PC-3 (cell line): ENCODE measurements at regions not wholly inside any gene's neighbourhood (a gene's known extent, or its start where the extent isn't known, plus 50 kb on each side); places are given as distances from the start of the nearest gene placed in this dataset.

Experiments used
- ATAC-seq: fragments of 200-7000 bp; cut with Tn5 transposase; 2 replicates; pipeline ENCODE4 v1.9.1; 2020; ENCODE audit warnings: mild to moderate bottlenecking, moderate library complexity
- BruUV-seq: library from RNA; stranded (reverse); fragments of 400-500 nt; replicated peaks from 2 replicates; lab custom pipeline; 2021; lab: Mats Ljungman, UMichigan
- CTCF ChIA-PET: fragments of 300-600 bp; sonication (Branson Sonifier 250); formaldehyde crosslinking; loops from one replicate; lab custom pipeline; 2022; ENCODE audit warnings: antibody characterized with exemption; lab: Charles Lee
- POLR2A ChIA-PET: fragments of 300-600 bp; sonication (Branson Sonifier 250); formaldehyde crosslinking; loops from one replicate; lab custom pipeline; 2022; ENCODE audit warnings: antibody characterized with exemption; ENCODE audit not compliant: unreplicated experiment; lab: Charles Lee
- DNase-seq: peaks from one replicate; pipeline ENCODE4 v3.0.0-alpha.2; 2015
- H2AFZ ChIP-seq: fragments of 300-600 bp; sonication (generic); 2 replicates; pipeline ENCODE4 v1.6.0; 2016; ENCODE audit warnings: antibody characterized with exemption, low read length
- H3F3A ChIP-seq: fragments of 300-600 bp; sonication (generic); one replicate; pipeline ENCODE4 v1.6.0; 2017; ENCODE audit warnings: antibody characterized with exemption, low read length, control low read depth, mild to moderate bottlenecking; ENCODE audit not compliant: unreplicated experiment
- H3K27ac ChIP-seq: fragments of 300-600 bp; sonication (generic); 2 replicates; pipeline ENCODE4 v1.5.1; 2016; ENCODE audit warnings: mild to moderate bottlenecking, low read length
- H3K27me3 ChIP-seq: fragments of 300-600 bp; sonication (generic); 2 replicates; pipeline ENCODE4 v1.6.1; 2016; ENCODE audit warnings: low read length, mixed read lengths
- H3K36me3 ChIP-seq: fragments of 300-600 bp; sonication (generic); 2 replicates; pipeline ENCODE4 v1.6.1; 2016; ENCODE audit warnings: low read depth, mixed run types, low read length, mixed read lengths
- H3K4me1 ChIP-seq: fragments of 300-600 bp; sonication (generic); 2 replicates; pipeline ENCODE4 v1.5.1; 2016; ENCODE audit warnings: low read length; ENCODE audit not compliant: insufficient read depth
- H3K4me2 ChIP-seq: fragments of 300-600 bp; sonication (generic); 2 replicates; pipeline ENCODE4 v1.6.0; 2016; ENCODE audit warnings: low read length
- H3K4me3 ChIP-seq: fragments of 300-600 bp; sonication (generic); 2 replicates; pipeline ENCODE4 v1.5.1; 2016; ENCODE audit warnings: mild to moderate bottlenecking, low read length, mixed read lengths
- H3K79me2 ChIP-seq: fragments of 300-600 bp; sonication (generic); 2 replicates; pipeline ENCODE4 v1.6.1; 2017; ENCODE audit warnings: low read length, mixed read lengths
- H3K9ac ChIP-seq: fragments of 300-600 bp; sonication (generic); 2 replicates; pipeline ENCODE4 v1.6.0; 2016; ENCODE audit warnings: mild to moderate bottlenecking, low read length
- H3K9me2 ChIP-seq: fragments of 300-600 bp; sonication (generic); replicated peaks from 2 replicates; pipeline ENCODE4 v1.6.1; 2016; ENCODE audit warnings: mixed run types, low read length, mixed read lengths
- H3K9me3 ChIP-seq: fragments of 300-600 bp; sonication (generic); 2 replicates; pipeline ENCODE4 v1.6.1; 2016; ENCODE audit warnings: low read length, mixed read lengths
- H4K20me1 ChIP-seq: fragments of 300-600 bp; sonication (generic); 2 replicates; pipeline ENCODE4 v1.6.1; 2016; ENCODE audit warnings: low read length, mixed read lengths
- EZH2 ChIP-seq: fragments of 300-600 bp; sonication (generic); IDR thresholded peaks from one replicate; pipeline ENCODE4 v1.6.1; 2017; ENCODE audit warnings: antibody characterized with exemption, mild to moderate bottlenecking, low read length; ENCODE audit not compliant: unreplicated experiment
- EZH2phosphoT487 ChIP-seq: fragments of 300-600 bp; sonication (generic); IDR thresholded peaks from 2 replicates; pipeline ENCODE4 v1.6.1; 2018; ENCODE audit warnings: mild to moderate bottlenecking, antibody characterized with exemption, low read length, borderline replicate concordance
- intact Hi-C: fragments of 100-400 bp; cut with micrococcal nuclease; formaldehyde crosslinking; loops from 2 replicates; pipeline ENCODE4 v1.9.0; 2023
- TF ChIP-seq, protein P1 (sequence below): fragments of 300-600 bp; sonication (generic); conservative IDR thresholded peaks from 2 replicates; pipeline ENCODE4 v1.5.1; 2017; ENCODE audit warnings: antibody characterized with exemption, low read depth, mild to moderate bottlenecking, low read length

DNA sequence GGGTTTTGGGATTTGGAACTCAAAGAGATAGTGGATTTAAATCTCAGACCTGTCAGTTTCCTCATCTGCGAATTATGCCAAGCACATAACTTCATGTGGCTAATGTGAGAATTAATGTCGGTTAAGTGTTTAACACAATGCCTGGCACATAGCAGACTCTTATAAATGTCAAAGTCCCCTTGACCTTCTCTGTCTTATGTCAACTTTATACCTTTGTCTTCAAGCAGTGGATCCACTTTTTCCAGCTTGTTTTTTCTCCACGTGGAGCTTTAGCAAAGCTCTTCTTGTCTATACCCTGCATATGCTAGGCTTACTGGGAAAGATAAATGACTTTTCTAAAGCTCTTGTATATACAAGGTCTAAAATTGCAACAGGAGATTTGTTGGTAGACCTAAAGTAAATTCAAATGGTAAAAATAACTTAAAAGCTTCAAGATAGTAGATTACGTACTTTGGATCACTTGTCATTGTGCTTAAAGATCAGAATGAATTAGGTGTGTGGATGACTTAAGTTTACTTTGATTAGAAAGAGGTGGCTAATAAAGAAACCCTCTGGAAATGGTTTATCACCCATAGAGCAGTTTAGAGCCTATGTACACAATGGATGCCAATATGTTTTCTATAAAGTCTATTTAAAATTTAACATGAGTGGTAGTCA lies 318.3 kb upstream of the SORL1-AS1 start:
- CTCF ChIA-PET: no interaction called here
- no peaks in the 10 kb centered on the region for H3K9me3 ChIP-seq
- TF ChIP-seq, protein P1, sequence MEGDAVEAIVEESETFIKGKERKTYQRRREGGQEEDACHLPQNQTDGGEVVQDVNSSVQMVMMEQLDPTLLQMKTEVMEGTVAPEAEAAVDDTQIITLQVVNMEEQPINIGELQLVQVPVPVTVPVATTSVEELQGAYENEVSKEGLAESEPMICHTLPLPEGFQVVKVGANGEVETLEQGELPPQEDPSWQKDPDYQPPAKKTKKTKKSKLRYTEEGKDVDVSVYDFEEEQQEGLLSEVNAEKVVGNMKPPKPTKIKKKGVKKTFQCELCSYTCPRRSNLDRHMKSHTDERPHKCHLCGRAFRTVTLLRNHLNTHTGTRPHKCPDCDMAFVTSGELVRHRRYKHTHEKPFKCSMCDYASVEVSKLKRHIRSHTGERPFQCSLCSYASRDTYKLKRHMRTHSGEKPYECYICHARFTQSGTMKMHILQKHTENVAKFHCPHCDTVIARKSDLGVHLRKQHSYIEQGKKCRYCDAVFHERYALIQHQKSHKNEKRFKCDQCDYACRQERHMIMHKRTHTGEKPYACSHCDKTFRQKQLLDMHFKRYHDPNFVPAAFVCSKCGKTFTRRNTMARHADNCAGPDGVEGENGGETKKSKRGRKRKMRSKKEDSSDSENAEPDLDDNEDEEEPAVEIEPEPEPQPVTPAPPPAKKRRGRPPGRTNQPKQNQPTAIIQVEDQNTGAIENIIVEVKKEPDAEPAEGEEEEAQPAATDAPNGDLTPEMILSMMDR: no peak
- TF ChIP-seq EZH2: no peak
- TF ChIP-seq EZH2phosphoT487: no peak
- H3K4me2 ChIP-seq: no peak overlapping the region
- intact Hi-C loops: no loop called here
- H3K9ac ChIP-seq: no peak overlapping the region
- no TSS peak for BruUV-seq
- H3K4me3 ChIP-seq: no peak overlapping the region
- no peaks in the 10 kb centered on the region for H3F3A ChIP-seq
- DNase-seq (no peak), ATAC-seq (no peak)
- POLR2A ChIA-PET: no interaction called here
- H3K27ac ChIP-seq: no peak overlapping the region
- peaks cover 32% of the 10 kb centered on the region for H3K27me3 ChIP-seq
- H3K4me1 ChIP-seq: no peaks in the 10 kb centered on the region; the same call in 1 of the 2 replicates
- no peaks in the 10 kb centered on the region for H3K36me3 ChIP-seq
- no peaks in the 10 kb centered on the region for H3K79me2 ChIP-seq
- H2AFZ ChIP-seq: no peak overlapping the region
- no peaks in the 10 kb centered on the region for H4K20me1 ChIP-seq
- H3K9me2 ChIP-seq: no peaks in the 10 kb centered on the region

DNA sequence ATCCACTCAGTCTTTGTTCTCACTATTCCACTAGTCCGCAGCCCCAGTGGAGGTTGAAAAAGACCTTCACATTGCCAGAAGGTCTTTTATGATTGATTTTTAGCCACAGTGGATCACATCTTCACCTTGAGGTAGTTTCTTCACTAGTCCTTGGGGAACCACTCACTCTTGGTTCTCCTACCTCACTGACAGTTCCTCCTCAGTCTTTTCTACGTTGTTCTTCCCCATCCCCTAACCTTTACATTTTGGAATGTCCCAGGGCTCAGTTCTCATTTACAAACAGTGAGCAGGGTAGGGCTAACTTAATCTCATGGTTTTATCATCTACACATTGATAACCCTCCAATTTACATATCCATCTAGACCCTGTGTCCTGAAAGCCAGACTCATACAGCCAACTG lies 316.4 kb upstream of the SORL1-AS1 start:
- CTCF ChIA-PET: no interaction called here
- POLR2A ChIA-PET: no interaction called here

DNA sequence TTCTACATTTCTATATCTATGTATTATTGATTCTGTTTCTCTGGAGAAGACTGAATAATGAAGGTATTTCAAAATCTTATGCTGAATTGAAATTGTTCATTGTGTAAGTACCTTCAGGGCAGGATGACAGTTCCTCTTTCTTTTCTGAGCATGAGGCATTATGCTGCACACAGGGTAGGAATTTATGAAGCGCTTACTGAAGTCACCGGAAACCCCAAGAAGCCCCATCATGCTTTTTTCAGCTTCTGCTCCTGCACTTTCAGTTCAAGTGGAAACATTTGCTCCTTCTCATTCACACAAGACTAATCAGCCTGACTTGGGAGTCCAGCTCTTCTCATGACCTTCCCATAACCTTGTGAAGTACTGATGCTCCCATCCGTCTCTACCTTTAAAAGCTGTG lies 314.7 kb upstream of the SORL1-AS1 start:
- ATAC-seq: no peak
- no TSS peak for BruUV-seq
- intact Hi-C loops: no loop called here

More for the DNA sequence above, 316.4 kb upstream of the SORL1-AS1 start:
- Histone ChIP-seq H3K27ac (no peak overlapping the region), H3K27me3 (peaks cover 39% of the 10 kb centered on the region), H4K20me1 (no peaks in the 10 kb centered on the region), H3F3A (no peaks in the 10 kb centered on the region), H3K9me3 (no peaks in the 10 kb centered on the region), H3K4me2 (no peak overlapping the region), H3K4me1 (no peaks in the 10 kb centered on the region), H3K36me3 (no peaks in the 10 kb centered on the region), H3K9me2 (no peaks in the 10 kb centered on the region), H3K79me2 (no peaks in the 10 kb centered on the region), H3K9ac (no peak overlapping the region), H2AFZ (no peak overlapping the region), H3K4me3 (no peak overlapping the region)
- no peak for DNase-seq
- intact Hi-C loops: no loop called here
- no TSS peak for BruUV-seq
- ATAC-seq: no peak
- TF ChIP-seq, protein P1: no peak
- TF ChIP-seq EZH2phosphoT487: no peak

More for the DNA sequence above, 314.7 kb upstream of the SORL1-AS1 start:
- Histone ChIP-seq H3K9me2 (no peaks in the 10 kb centered on the region), H3K4me2 (no peak overlapping the region), H4K20me1 (no peaks in the 10 kb centered on the region), H3K9me3 (no peaks in the 10 kb centered on the region), H3K27me3 (peaks cover 50% of the 10 kb centered on the region), H3K79me2 (no peaks in the 10 kb centered on the region), H3K9ac (no peak overlapping the region), H3K4me3 (no peak overlapping the region), H3K27ac (no peak overlapping the region), H3K36me3 (no peaks in the 10 kb centered on the region), H3K4me1 (no peaks in the 10 kb centered on the region), H3F3A (no peaks in the 10 kb centered on the region), H2AFZ (no peak overlapping the region)
- ChIA-PET POLR2A (no interaction called here), CTCF (no interaction called here)
- DNase-seq: no peak
- no peak for TF ChIP-seq EZH2
- TF ChIP-seq, protein P1: no peak
- TF ChIP-seq EZH2phosphoT487: no peak
